Glutamatergic neuron (in vitro differentiated cells): ENCODE measurements at regions not wholly inside any gene's neighbourhood (a gene's known extent, or its start where the extent isn't known, plus 50 kb on each side); places are given as distances from the start of the nearest gene placed in this dataset.

ENCODE experiments used
- DNase-seq: peaks from one replicate; pipeline ENCODE4 v3.0.0; 2022
- H3K27ac Mint-ChIP-seq: one replicate; pipeline ENCODE4 v1.8.0; 2020; ENCODE audit warnings: mild to moderate bottlenecking, mixed read lengths, inconsistent platforms; ENCODE audit not compliant: unreplicated experiment
- H3K27me3 Mint-ChIP-seq: one replicate; pipeline ENCODE4 v1.8.0; 2020; ENCODE audit warnings: mild to moderate bottlenecking, moderate library complexity, mixed read lengths, inconsistent platforms; ENCODE audit not compliant: unreplicated experiment
- H3K36me3 Mint-ChIP-seq: one replicate; pipeline ENCODE4 v1.8.0; 2020; ENCODE audit warnings: mild to moderate bottlenecking, mixed read lengths, inconsistent platforms; ENCODE audit not compliant: unreplicated experiment
- H3K4me1 Mint-ChIP-seq: one replicate; pipeline ENCODE4 v1.8.0; 2020; ENCODE audit warnings: mild to moderate bottlenecking, low read depth, mixed read lengths, inconsistent platforms; ENCODE audit not compliant: unreplicated experiment
- H3K4me3 Mint-ChIP-seq: one replicate; pipeline ENCODE4 v1.8.0; 2020; ENCODE audit warnings: mild to moderate bottlenecking, mixed read lengths, inconsistent platforms; ENCODE audit not compliant: unreplicated experiment
- H3K9me3 Mint-ChIP-seq: one replicate; pipeline ENCODE4 v1.8.0; 2020; ENCODE audit warnings: mild to moderate bottlenecking, moderate library complexity, mixed read lengths, inconsistent platforms; ENCODE audit not compliant: unreplicated experiment
- CTCF ChIP-seq: fragments of 200-600 bp; sonication (generic); IDR thresholded peaks from one replicate; pipeline ENCODE4 v1.5.0; 2021; ENCODE audit not compliant: partially characterized antibody, unreplicated experiment

GRCh38 chr13:97140131-97140530 is 82.0 kb upstream of the MBNL2 start:
- H3K4me1 Mint-ChIP-seq, result peaks cover 16% of the 10 kb centered on the region
- TF ChIP-seq CTCF, result no peak
- H3K27me3 Mint-ChIP-seq, result peaks cover 7% of the 10 kb centered on the region
- H3K4me3 Mint-ChIP-seq, result no peak overlapping the region
- H3K9me3 Mint-ChIP-seq, result no peaks in the 10 kb centered on the region
- H3K27ac Mint-ChIP-seq, result no peak overlapping the region
- no peak for DNase-seq
- no peaks in the 10 kb centered on the region for H3K36me3 Mint-ChIP-seq

- peaks cover 7% of the 10 kb centered on the region for H3K27me3 Mint-ChIP-seq
These were observed 81.5 kb upstream of the MBNL2 start for GRCh38 chr13:97140611-97141010.

GRCh38 chr13:97141097-97141496 is 81.0 kb upstream of the MBNL2 start:
- Mint-ChIP-seq H3K4me3 (no peak overlapping the region), H3K27ac (no peak overlapping the region), H3K9me3 (no peaks in the 10 kb centered on the region), H3K27me3 (peaks cover 7% of the 10 kb centered on the region), H3K4me1 (peaks cover 16% of the 10 kb centered on the region), H3K36me3 (no peaks in the 10 kb centered on the region)
- no peak for TF ChIP-seq CTCF
- DNase-seq, result no peak

More at GRCh38 chr13:97140611-97141010, 81.5 kb upstream of the MBNL2 start:
- DNase-seq, result no peak
- H3K9me3 Mint-ChIP-seq, result no peaks in the 10 kb centered on the region
- TF ChIP-seq CTCF, result no peak
- no peak overlapping the region for H3K27ac Mint-ChIP-seq
- no peaks in the 10 kb centered on the region for H3K36me3 Mint-ChIP-seq
- no peak overlapping the region for H3K4me3 Mint-ChIP-seq
- peaks cover 16% of the 10 kb centered on the region for H3K4me1 Mint-ChIP-seq

- H3K36me3 Mint-ChIP-seq, result no peaks in the 10 kb centered on the region
These were observed 80.5 kb upstream of the MBNL2 start for GRCh38 chr13:97141564-97142005.

GRCh38 chr13:97142452-97142851 is 79.7 kb upstream of the MBNL2 start:
- Mint-ChIP-seq H3K36me3 (no peaks in the 10 kb centered on the region), H3K27ac (no peak overlapping the region), H3K4me3 (no peak overlapping the region), H3K4me1 (peaks cover 11% of the 10 kb centered on the region), H3K27me3 (peaks cover 5% of the 10 kb centered on the region), H3K9me3 (no peaks in the 10 kb centered on the region)
- no peak for TF ChIP-seq CTCF
- DNase-seq, result no peak

More at GRCh38 chr13:97141564-97142005, 80.5 kb upstream of the MBNL2 start:
- Mint-ChIP-seq H3K4me3 (no peak overlapping the region), H3K27ac (no peak overlapping the region), H3K27me3 (peaks cover 5% of the 10 kb centered on the region), H3K4me1 (peaks cover 11% of the 10 kb centered on the region), H3K9me3 (no peaks in the 10 kb centered on the region)
- no peak for TF ChIP-seq CTCF
- no peak for DNase-seq
